DND-41 (cell line): ENCODE measurements at regions not wholly inside any gene's neighbourhood (a gene's known extent, or its start where the extent isn't known, plus 50 kb on each side); places are given as distances from the start of the nearest gene placed in this dataset.

Experiments used
- ATAC-seq: fragments of 200-7000 bp; cut with Tn5 transposase; 3 replicates; pipeline ENCODE4 v1.9.1; 2021; ENCODE audit warnings: low read depth; ENCODE audit not compliant: insufficient read depth
- DNase-seq: peaks from one replicate; pipeline ENCODE4 v3.0.0-alpha.2; 2020
- H2AFZ ChIP-seq: 2 replicates; pipeline ENCODE4 v1.6.0; 2012; ENCODE audit warnings: low read depth, low read length
- H3K27ac ChIP-seq: 2 replicates; pipeline ENCODE4 v1.5.1; 2012; ENCODE audit warnings: low read length, inconsistent platforms
- H3K27me3 ChIP-seq: fragments of 200-600 bp; sonication (generic); 2 replicates; pipeline ENCODE4 v1.6.0; 2012; ENCODE audit warnings: low read length, mild to moderate bottlenecking, inconsistent platforms; ENCODE audit not compliant: insufficient read depth, poor library complexity
- H3K36me3 ChIP-seq: 2 replicates; pipeline ENCODE4 v1.5.1; 2012; ENCODE audit warnings: low read length, inconsistent platforms; ENCODE audit not compliant: insufficient read depth
- H3K4me1 ChIP-seq: 2 replicates; pipeline ENCODE4 v1.5.1; 2012; ENCODE audit warnings: mild to moderate bottlenecking, low read length; ENCODE audit not compliant: insufficient read depth
- H3K4me2 ChIP-seq: 2 replicates; pipeline ENCODE4 v1.6.0; 2012; ENCODE audit warnings: mild to moderate bottlenecking, moderate library complexity, low read length, inconsistent platforms; ENCODE audit not compliant: insufficient read depth
- H3K4me3 ChIP-seq, 2 experiments: fragments of 200-600 bp in 1 of 2; shearing (Covaris generic) in 1 of 2; 2 replicates each; pipeline ENCODE4 v1.5.1; 2012 to 2016; ENCODE audit warnings: inconsistent platforms in 2 of 2, low read length in 2 of 2, mild to moderate bottlenecking in 2 of 2, low read depth in 1 of 2, moderate library complexity in 1 of 2
- H3K79me2 ChIP-seq: 2 replicates; pipeline ENCODE4 v1.6.0; 2012; ENCODE audit warnings: low read length, inconsistent platforms; ENCODE audit not compliant: insufficient read depth
- H3K9ac ChIP-seq: 2 replicates; pipeline ENCODE4 v1.6.0; 2012; ENCODE audit warnings: low read depth, mild to moderate bottlenecking, inconsistent platforms, low read length, moderate library complexity
- H3K9me3 ChIP-seq: 2 replicates; pipeline ENCODE4 v1.5.1; 2012; ENCODE audit warnings: low read length, moderate library complexity, mild to moderate bottlenecking, inconsistent platforms; ENCODE audit not compliant: insufficient read depth, severe bottlenecking
- H4K20me1 ChIP-seq: 2 replicates; pipeline ENCODE4 v1.6.0; 2012; ENCODE audit warnings: low read length; ENCODE audit not compliant: insufficient read depth
- EZH2 ChIP-seq: IDR thresholded peaks from 3 replicates; pipeline ENCODE4 v1.6.1; 2012; ENCODE audit warnings: borderline replicate concordance, low read depth, mild to moderate bottlenecking, moderate library complexity, low read length, inconsistent platforms; ENCODE audit not compliant: severe bottlenecking
- TF ChIP-seq, protein P1 (sequence below): IDR thresholded peaks from 2 replicates; pipeline ENCODE4 v1.5.1; 2012; ENCODE audit warnings: borderline replicate concordance, low read length, moderate library complexity, mild to moderate bottlenecking; ENCODE audit not compliant: poor library complexity, severe bottlenecking; ENCODE audit errors: extremely low read depth

- H3K9ac ChIP-seq = no peak overlapping the region
- DNase-seq = peak; percentile 48
- H2AFZ ChIP-seq = no peak overlapping the region
- H3K27ac ChIP-seq = no peak overlapping the region
- no peaks in the 10 kb centered on the region for H3K4me1 ChIP-seq
- peaks cover 6% of the 10 kb centered on the region for H3K27me3 ChIP-seq
- no peak overlapping the region for H3K4me3 ChIP-seq
- no peaks in the 10 kb centered on the region for H3K36me3 ChIP-seq
- TF ChIP-seq, protein P1, sequence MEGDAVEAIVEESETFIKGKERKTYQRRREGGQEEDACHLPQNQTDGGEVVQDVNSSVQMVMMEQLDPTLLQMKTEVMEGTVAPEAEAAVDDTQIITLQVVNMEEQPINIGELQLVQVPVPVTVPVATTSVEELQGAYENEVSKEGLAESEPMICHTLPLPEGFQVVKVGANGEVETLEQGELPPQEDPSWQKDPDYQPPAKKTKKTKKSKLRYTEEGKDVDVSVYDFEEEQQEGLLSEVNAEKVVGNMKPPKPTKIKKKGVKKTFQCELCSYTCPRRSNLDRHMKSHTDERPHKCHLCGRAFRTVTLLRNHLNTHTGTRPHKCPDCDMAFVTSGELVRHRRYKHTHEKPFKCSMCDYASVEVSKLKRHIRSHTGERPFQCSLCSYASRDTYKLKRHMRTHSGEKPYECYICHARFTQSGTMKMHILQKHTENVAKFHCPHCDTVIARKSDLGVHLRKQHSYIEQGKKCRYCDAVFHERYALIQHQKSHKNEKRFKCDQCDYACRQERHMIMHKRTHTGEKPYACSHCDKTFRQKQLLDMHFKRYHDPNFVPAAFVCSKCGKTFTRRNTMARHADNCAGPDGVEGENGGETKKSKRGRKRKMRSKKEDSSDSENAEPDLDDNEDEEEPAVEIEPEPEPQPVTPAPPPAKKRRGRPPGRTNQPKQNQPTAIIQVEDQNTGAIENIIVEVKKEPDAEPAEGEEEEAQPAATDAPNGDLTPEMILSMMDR = no peak
- TF ChIP-seq EZH2 = no peak
- H3K9me3 ChIP-seq = no peaks in the 10 kb centered on the region
- H3K79me2 ChIP-seq = no peaks in the 10 kb centered on the region
- no peaks in the 10 kb centered on the region for H4K20me1 ChIP-seq
- H3K4me2 ChIP-seq = no peak overlapping the region
- peak; percentile 71; the same call in 2 of the 3 replicates for ATAC-seq
These were observed 175.7 kb downstream of the MELK start for GRCh38 chr9:36748322-36748899.

- Histone ChIP-seq H4K20me1 (no peaks in the 10 kb centered on the region), H3K27me3 (peaks cover 4% of the 10 kb centered on the region), H3K27ac (no peak overlapping the region), H3K4me3 (no peak overlapping the region), H3K9me3 (no peaks in the 10 kb centered on the region), H3K79me2 (no peaks in the 10 kb centered on the region), H3K9ac (no peak overlapping the region), H3K4me1 (no peaks in the 10 kb centered on the region), H2AFZ (no peak overlapping the region), H3K4me2 (no peak overlapping the region), H3K36me3 (no peaks in the 10 kb centered on the region)
- DNase-seq (no peak), ATAC-seq (no peak)
- TF ChIP-seq, protein P1 = no peak
- TF ChIP-seq EZH2 = no peak
These were observed 176.8 kb downstream of the MELK start for GRCh38 chr9:36749461-36749860.

GRCh38 chr9:36750630-36751029, 177.9 kb downstream of the MELK start:
- Histone ChIP-seq H3K4me2 (no peak overlapping the region), H2AFZ (no peak overlapping the region), H3K4me1 (no peaks in the 10 kb centered on the region), H3K79me2 (no peaks in the 10 kb centered on the region), H3K27ac (no peak overlapping the region), H3K36me3 (no peaks in the 10 kb centered on the region), H3K9ac (no peak overlapping the region), H3K9me3 (no peaks in the 10 kb centered on the region), H4K20me1 (no peaks in the 10 kb centered on the region), H3K27me3 (peaks cover 4% of the 10 kb centered on the region), H3K4me3 (no peak overlapping the region)
- DNase-seq (no peak), ATAC-seq (no peak)
- no peak for TF ChIP-seq EZH2

DNA sequence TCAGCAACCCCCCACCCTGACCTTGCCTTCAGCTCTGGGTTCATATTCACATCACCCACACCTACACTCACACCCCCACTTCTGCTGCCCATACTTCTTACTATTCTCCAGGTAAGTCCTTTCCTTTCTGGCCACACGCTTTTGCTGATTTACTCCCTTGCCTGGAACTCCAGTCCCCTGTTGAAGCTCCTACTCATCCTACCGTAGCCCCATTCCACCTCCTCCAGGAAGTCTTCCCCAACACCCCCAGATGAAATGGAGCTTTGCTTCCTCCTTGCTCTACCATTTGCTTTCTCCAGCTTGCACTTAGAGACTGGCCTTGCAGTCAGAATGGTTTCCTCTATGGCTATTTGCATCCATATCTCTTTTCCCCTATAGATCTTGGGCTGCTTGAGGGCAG, 182.3 kb downstream of the MELK start:
- TF ChIP-seq, protein P1 = no peak
- TF ChIP-seq EZH2 = no peak
- no peak for ATAC-seq
- Histone ChIP-seq H3K27ac (no peak overlapping the region), H3K9ac (no peak overlapping the region), H2AFZ (no peak overlapping the region), H3K36me3 (no peaks in the 10 kb centered on the region), H3K9me3 (no peaks in the 10 kb centered on the region), H3K4me1 (no peaks in the 10 kb centered on the region), H3K79me2 (no peaks in the 10 kb centered on the region), H3K4me2 (no peak overlapping the region), H4K20me1 (no peaks in the 10 kb centered on the region), H3K27me3 (peaks cover 4% of the 10 kb centered on the region), H3K4me3 (no peak overlapping the region)
- DNase-seq = no peak
